ENCODE measurements at regions not wholly inside any gene's neighbourhood (a gene's known extent, or its start where the extent isn't known, plus 50 kb on each side); places are given as distances from the start of the nearest gene placed in this dataset.

DNA sequence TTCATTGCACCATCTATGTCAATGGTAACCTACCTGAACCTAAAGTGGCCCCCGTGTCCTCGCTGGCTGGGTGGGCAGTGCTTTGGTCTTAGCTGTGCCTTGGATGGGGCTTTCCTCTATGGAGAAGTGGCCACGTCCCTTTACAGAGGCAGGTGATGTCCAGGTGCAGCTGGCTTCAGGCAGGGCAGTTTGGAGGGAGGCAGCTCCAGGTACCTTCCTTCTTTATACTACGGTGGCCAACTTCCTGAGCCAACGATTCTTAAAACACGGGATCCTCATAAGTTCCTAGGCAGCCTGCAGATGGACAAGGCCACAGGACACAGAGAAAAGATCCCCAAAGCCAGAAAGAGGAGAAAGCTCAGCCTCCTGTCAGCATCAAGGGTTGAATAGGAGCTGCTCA is 517.3 kb upstream of the HS6ST1 start:
- H3K27ac ChIP-seq, result no peak overlapping the region
- no peaks in the 10 kb centered on the region for H3K4me1 ChIP-seq (ENCODE audit: control insufficient read depth in 1 of 2, insufficient read depth in 1 of 2, low read depth in 1 of 2, low read length in 1 of 2)
- no peak overlapping the region for H3K4me3 ChIP-seq (ENCODE audit: low read depth in 1 of 2, low read length in 1 of 2)
- no peaks in the 10 kb centered on the region for H3K27me3 ChIP-seq
- H3K36me3 ChIP-seq, result no peaks in the 10 kb centered on the region
- H3K9me3 ChIP-seq, result no peaks in the 10 kb centered on the region
- TF ChIP-seq, protein P1, sequence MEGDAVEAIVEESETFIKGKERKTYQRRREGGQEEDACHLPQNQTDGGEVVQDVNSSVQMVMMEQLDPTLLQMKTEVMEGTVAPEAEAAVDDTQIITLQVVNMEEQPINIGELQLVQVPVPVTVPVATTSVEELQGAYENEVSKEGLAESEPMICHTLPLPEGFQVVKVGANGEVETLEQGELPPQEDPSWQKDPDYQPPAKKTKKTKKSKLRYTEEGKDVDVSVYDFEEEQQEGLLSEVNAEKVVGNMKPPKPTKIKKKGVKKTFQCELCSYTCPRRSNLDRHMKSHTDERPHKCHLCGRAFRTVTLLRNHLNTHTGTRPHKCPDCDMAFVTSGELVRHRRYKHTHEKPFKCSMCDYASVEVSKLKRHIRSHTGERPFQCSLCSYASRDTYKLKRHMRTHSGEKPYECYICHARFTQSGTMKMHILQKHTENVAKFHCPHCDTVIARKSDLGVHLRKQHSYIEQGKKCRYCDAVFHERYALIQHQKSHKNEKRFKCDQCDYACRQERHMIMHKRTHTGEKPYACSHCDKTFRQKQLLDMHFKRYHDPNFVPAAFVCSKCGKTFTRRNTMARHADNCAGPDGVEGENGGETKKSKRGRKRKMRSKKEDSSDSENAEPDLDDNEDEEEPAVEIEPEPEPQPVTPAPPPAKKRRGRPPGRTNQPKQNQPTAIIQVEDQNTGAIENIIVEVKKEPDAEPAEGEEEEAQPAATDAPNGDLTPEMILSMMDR (IDR thresholded peaks at IDR 0.05), result no peak

- TF ChIP-seq, protein P1 (IDR thresholded peaks at IDR 0.05), result no peak
- no peaks in the 10 kb centered on the region for H3K9me3 ChIP-seq
- H3K4me1 ChIP-seq (ENCODE audit: control insufficient read depth in 1 of 2, insufficient read depth in 1 of 2, low read depth in 1 of 2, low read length in 1 of 2), result no peaks in the 10 kb centered on the region
- H3K4me3 ChIP-seq (ENCODE audit: low read depth in 1 of 2, low read length in 1 of 2), result no peak overlapping the region
- H3K27ac ChIP-seq, result no peak overlapping the region
- H3K36me3 ChIP-seq, result no peaks in the 10 kb centered on the region
- no peaks in the 10 kb centered on the region for H3K27me3 ChIP-seq
Measured at GRCh38 chr2:128836559-128837100, 518.0 kb upstream of the HS6ST1 start.

DNA sequence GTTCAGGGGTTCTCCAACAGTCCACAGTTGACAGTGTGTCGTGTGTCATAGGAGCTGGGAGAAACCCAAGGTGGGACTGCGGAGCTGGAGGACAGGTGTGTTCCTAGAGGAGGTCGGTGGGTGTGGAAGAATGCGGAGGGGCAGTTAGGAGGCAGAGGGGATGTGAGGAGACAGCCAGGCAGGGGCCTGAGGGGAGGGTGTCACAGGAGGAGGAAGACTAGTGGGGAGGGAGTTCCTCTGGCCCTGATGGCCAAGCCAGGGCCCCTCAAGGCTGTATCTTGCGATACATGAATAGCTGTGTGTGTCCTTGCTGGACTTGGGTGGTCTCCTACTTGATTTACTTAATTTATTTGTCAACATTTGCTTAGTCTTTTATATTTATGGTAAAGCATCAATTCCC is 519.6 kb upstream of the HS6ST1 start:
- Histone ChIP-seq H3K9me3 (no peaks in the 10 kb centered on the region), H3K27ac (no peak overlapping the region), H3K36me3 (no peaks in the 10 kb centered on the region), H3K4me1 (ENCODE audit: control insufficient read depth in 1 of 2, insufficient read depth in 1 of 2, low read depth in 1 of 2, low read length in 1 of 2) (no peaks in the 10 kb centered on the region), H3K4me3 (ENCODE audit: low read depth in 1 of 2, low read length in 1 of 2) (no peak overlapping the region), H3K27me3 (no peaks in the 10 kb centered on the region)
- TF ChIP-seq, protein P1 (IDR thresholded peaks at IDR 0.05), result no peak

GRCh38 chr2:128841803-128842202 is 523.1 kb upstream of the HS6ST1 start:
- no peaks in the 10 kb centered on the region for H3K9me3 ChIP-seq
- no peaks in the 10 kb centered on the region for H3K36me3 ChIP-seq
- TF ChIP-seq, protein P1 (IDR thresholded peaks at IDR 0.05), result no peak
- H3K4me3 ChIP-seq (ENCODE audit: low read depth in 1 of 2, low read length in 1 of 2), result no peak overlapping the region
- no peaks in the 10 kb centered on the region for H3K27me3 ChIP-seq
- no peaks in the 10 kb centered on the region for H3K4me1 ChIP-seq (ENCODE audit: control insufficient read depth in 1 of 2, insufficient read depth in 1 of 2, low read depth in 1 of 2, low read length in 1 of 2)
- no peak overlapping the region for H3K27ac ChIP-seq

DNA sequence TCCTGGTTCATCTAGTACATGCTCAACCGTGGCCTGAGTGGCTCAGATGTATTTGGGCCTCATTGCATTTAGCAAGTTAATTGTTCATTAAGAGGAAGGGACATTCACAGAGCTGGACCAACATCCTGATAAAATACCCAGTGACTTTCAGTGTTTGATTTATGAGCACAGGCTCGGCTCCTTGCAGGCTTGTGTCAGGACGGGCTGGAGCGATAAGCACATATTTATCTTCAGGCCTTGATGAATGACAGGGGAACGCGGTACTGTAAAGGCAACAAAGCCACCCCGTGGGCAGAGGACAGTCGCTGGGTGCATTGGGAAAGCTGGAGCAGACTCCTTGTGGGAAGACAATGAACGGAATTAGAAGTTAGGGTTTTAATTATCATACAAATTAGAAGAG is 548.6 kb upstream of the HS6ST1 start:
- H3K4me1 ChIP-seq (ENCODE audit: control insufficient read depth in 1 of 2, insufficient read depth in 1 of 2, low read depth in 1 of 2, low read length in 1 of 2), result no peaks in the 10 kb centered on the region
- no peak overlapping the region for H3K27ac ChIP-seq
- H3K9me3 ChIP-seq, result no peaks in the 10 kb centered on the region
- no peaks in the 10 kb centered on the region for H3K36me3 ChIP-seq
- no peaks in the 10 kb centered on the region for H3K27me3 ChIP-seq
- H3K4me3 ChIP-seq (ENCODE audit: low read depth in 1 of 2, low read length in 1 of 2), result no peak overlapping the region
- TF ChIP-seq, protein P1 (IDR thresholded peaks at IDR 0.05), result no peak
